Esophagus squamous epithelium (tissue), 5 donors: ENCODE measurements at regions not wholly inside any gene's neighbourhood (a gene's known extent, or its start where the extent isn't known, plus 50 kb on each side); places are given as distances from the start of the nearest gene placed in this dataset.

Experiments used
- DNase-seq: peaks from one replicate; lab custom pipeline; 2025; lab: John Stamatoyannopoulos, UW
- H3K27ac ChIP-seq, 4 donors: fragments of 200-600 bp; sonication (generic); one replicate each; pipeline ENCODE4 v1.5.1; 2016 to 2019; ENCODE audit warnings: mild to moderate bottlenecking in 1 of 4
- H3K27me3 ChIP-seq, 4 donors: fragments of 200-600 bp; sonication (generic); 1 replicate in 3 of 4; 2 replicates in 1 of 4; pipeline versions ENCODE4 v1.5.1 to v1.6.0; 2017 to 2021; ENCODE audit warnings: antibody characterized with exemption in 1 of 4
- H3K36me3 ChIP-seq, 3 donors: fragments of 200-600 bp; sonication (generic); one replicate each; pipeline ENCODE4 v1.5.1; 2016 to 2019
- H3K4me1 ChIP-seq, 3 donors: fragments of 200-600 bp; sonication (generic); one replicate each; pipeline ENCODE4 v1.5.1; 2017 to 2019
- H3K4me3 ChIP-seq, 4 donors: fragments of 200-600 bp; sonication (generic); 1 replicate in 3 of 4; 2 replicates in 1 of 4; pipeline ENCODE4 v1.5.1; 2016 to 2019; ENCODE audit warnings: mild to moderate bottlenecking in 2 of 4, moderate library complexity in 1 of 4
- H3K9me3 ChIP-seq, 3 donors: fragments of 200-600 bp; sonication (generic); one replicate each; pipeline ENCODE4 v1.5.1; 2016 to 2019
- CTCF ChIP-seq, 6 experiments: fragments of 450-650 bp in 4 of 6; fragments of 200-600 bp in 2 of 6; sonication (generic) in 2 of 6; IDR thresholded peaks; one replicate each; pipeline ENCODE4 v1.5.1; 2016 to 2019; ENCODE audit warnings: antibody characterized with exemption in 6 of 6, mild to moderate bottlenecking in 4 of 6, moderate library complexity in 4 of 6
- POLR2A ChIP-seq, 4 donors: fragments of 450-650 bp; IDR thresholded peaks; one replicate each; pipeline ENCODE4 v1.6.1; 2017; ENCODE audit warnings: antibody characterized with exemption in 4 of 4, mild to moderate bottlenecking in 4 of 4, moderate library complexity in 3 of 4
- WGBS, 2 donors: methylation state at CpG; one replicate each; pipeline ENCODE4 v1.1.5; 2018; 5-methylcytosine and 5-hydroxymethylcytosine counted together
- intact Hi-C: fragments of 100-400 bp; cut with DNase I; formaldehyde crosslinking; loops from one replicate; pipeline ENCODE4 v1.15.0; 2022
- donor health status: DM: yes; HTN: yes; CAD: no.

- WGBS, 2 donors, result 62 to 64% methylated on average over 7 of the region's 7 CpGs
- no peak for DNase-seq
- Histone ChIP-seq H3K4me3 (no peak overlapping the region), H3K27ac (no peak overlapping the region), H3K27me3 (peaks cover 0 to 6% (median 0%) of the 10 kb centered on the region in 4 donors), H3K4me1 (no peaks in the 10 kb centered on the region), H3K36me3 (no peaks in the 10 kb centered on the region), H3K9me3 (no peaks in the 10 kb centered on the region)
- TF ChIP-seq POLR2A (IDR thresholded peaks at IDR 0.05), result no peak
- TF ChIP-seq CTCF (IDR thresholded peaks at IDR 0.05), result no peak
- intact Hi-C loops, result no loop called here
Measured at GRCh38 chr18:59063300-59063906, 76.3 kb upstream of the SEC11C start.

- Histone ChIP-seq H3K9me3 (no peaks in the 10 kb centered on the region), H3K27me3 (peaks cover 0 to 6% (median 0%) of the 10 kb centered on the region in 4 donors), H3K4me3 (no peak overlapping the region), H3K4me1 (no peaks in the 10 kb centered on the region), H3K27ac (no peak overlapping the region), H3K36me3 (no peaks in the 10 kb centered on the region)
- intact Hi-C loops, result no loop called here
- WGBS, 2 donors, result 62 to 71% methylated on average over 4 of the region's 4 CpGs
- TF ChIP-seq CTCF (IDR thresholded peaks at IDR 0.05) (no peak), POLR2A (IDR thresholded peaks at IDR 0.05) (no peak)
- DNase-seq, result no peak
Measured at GRCh38 chr18:59063912-59064311, 75.8 kb upstream of the SEC11C start.

- Histone ChIP-seq H3K27ac (no peak overlapping the region), H3K9me3 (no peaks in the 10 kb centered on the region), H3K36me3 (no peaks in the 10 kb centered on the region), H3K4me3 (no peak overlapping the region), H3K27me3 (peaks cover 0 to 6% (median 0%) of the 10 kb centered on the region in 4 donors), H3K4me1 (no peaks in the 10 kb centered on the region)
- 72 to 79% methylated on average over 6 of the region's 6 CpGs for WGBS, 2 donors
- intact Hi-C loops, result no loop called here
- TF ChIP-seq CTCF (IDR thresholded peaks at IDR 0.05), result no peak
- no peak for TF ChIP-seq POLR2A (IDR thresholded peaks at IDR 0.05)
- DNase-seq, result no peak
Measured at GRCh38 chr18:59065684-59066083, 74.0 kb upstream of the SEC11C start.

- intact Hi-C loops, result no loop called here
- DNase-seq, result no peak
- H3K4me1 ChIP-seq, result no peaks in the 10 kb centered on the region
- H3K27me3 ChIP-seq, result peaks cover 0 to 5% (median 0%) of the 10 kb centered on the region in 4 donors
- TF ChIP-seq CTCF (IDR thresholded peaks at IDR 0.05) (peak in 4 of 6 experiments; percentile 19 to 30 (median 24)), POLR2A (IDR thresholded peaks at IDR 0.05) (no peak)
- no peak overlapping the region for H3K27ac ChIP-seq
- no peaks in the 10 kb centered on the region for H3K36me3 ChIP-seq
- 54 to 58% methylated on average over 2 of the region's 2 CpGs for WGBS, 2 donors
- H3K4me3 ChIP-seq, result no peak overlapping the region
- no peaks in the 10 kb centered on the region for H3K9me3 ChIP-seq
Measured at GRCh38 chr18:59067873-59068272, 71.8 kb upstream of the SEC11C start.

- TF ChIP-seq CTCF (IDR thresholded peaks at IDR 0.05), result peak in 2 of 6 experiments; percentile 0
- TF ChIP-seq POLR2A (IDR thresholded peaks at IDR 0.05), result no peak
- no peaks in the 10 kb centered on the region for H3K36me3 ChIP-seq
- H3K27me3 ChIP-seq, result no peaks in the 10 kb centered on the region
- no peaks in the 10 kb centered on the region for H3K4me1 ChIP-seq
- H3K27ac ChIP-seq, result no peak overlapping the region
- 87 to 88% methylated on average over 12 of the region's 12 CpGs for WGBS, 2 donors
- intact Hi-C loops, result no loop called here
- no peak overlapping the region for H3K4me3 ChIP-seq
- H3K9me3 ChIP-seq, result no peaks in the 10 kb centered on the region
- DNase-seq, result no peak
Measured at GRCh38 chr18:59068276-59069071, 71.2 kb upstream of the SEC11C start.
